OCI-LY3 (cell line): ENCODE measurements at regions not wholly inside any gene's neighbourhood (a gene's known extent, or its start where the extent isn't known, plus 50 kb on each side); places are given as distances from the start of the nearest gene placed in this dataset.

ENCODE experiments used
- H2AFZ ChIP-seq: fragments of 200-600, 300-600 bp; shearing (Covaris generic); 2 replicates; pipeline ENCODE4 v1.6.0; 2014; ENCODE audit warnings: antibody characterized with exemption, low read depth, low read length
- H3K27ac ChIP-seq: fragments of 200-600, 300-600 bp; sonication (generic); 2 replicates; pipeline ENCODE4 v1.5.1; 2014; ENCODE audit warnings: mild to moderate bottlenecking, low read length, moderate library complexity, mixed read lengths
- H3K27me3 ChIP-seq: fragments of 200-600, 300-600 bp; sonication (generic); 2 replicates; pipeline ENCODE4 v1.6.1; 2014; ENCODE audit warnings: low read depth, low read length, mixed read lengths
- H3K36me3 ChIP-seq: fragments of 200-600, 300-600 bp; sonication (generic); replicated peaks from 2 replicates; pipeline ENCODE3; 2014; ENCODE audit warnings: low read depth, low read length, mixed read lengths
- H3K4me1 ChIP-seq: fragments of 300-600, 200-600 bp; sonication (generic); 2 replicates; pipeline ENCODE4 v1.6.1; 2014; ENCODE audit warnings: low read length, mixed read lengths
- H3K4me2 ChIP-seq: fragments of 200-600, 300-600 bp; sonication (generic); 2 replicates; pipeline ENCODE4 v1.6.1; 2014; ENCODE audit warnings: low read length, mixed read lengths
- H3K4me3 ChIP-seq: fragments of 300-600, 200-600 bp; sonication (generic); 2 replicates; pipeline ENCODE4 v1.5.1; 2014; ENCODE audit warnings: antibody characterized with exemption, mild to moderate bottlenecking, low read length, moderate library complexity
- H3K79me2 ChIP-seq: fragments of 300-600, 200-600 bp; shearing (Covaris generic); 2 replicates; pipeline ENCODE4 v1.6.1; 2014; ENCODE audit warnings: mild to moderate bottlenecking, low read length, mixed read lengths
- H3K9ac ChIP-seq: fragments of 300-600, 200-600 bp; shearing (Covaris generic); 2 replicates; pipeline ENCODE4 v1.6.0; 2014; ENCODE audit warnings: mild to moderate bottlenecking, low read length, moderate library complexity
- H3K9me3 ChIP-seq: fragments of 200-600, 300-600 bp; shearing (Covaris generic); 2 replicates; pipeline ENCODE4 v1.6.1; 2014; ENCODE audit warnings: low read length, mixed read lengths; ENCODE audit not compliant: insufficient read depth
- H4K20me1 ChIP-seq: fragments of 200-600, 300-600 bp; sonication (generic); 2 replicates; pipeline ENCODE4 v1.6.1; 2016; ENCODE audit warnings: low read length, mixed read lengths; ENCODE audit not compliant: insufficient read depth
- EZH2phosphoT487 ChIP-seq: fragments of 200-600 bp; shearing (Covaris generic); IDR thresholded peaks from 2 replicates; pipeline ENCODE4 v1.6.1; 2018; ENCODE audit warnings: antibody characterized with exemption, mixed run types, low read depth
- TF ChIP-seq, protein P1 (sequence below): fragments of 200-600, 300-600 bp; sonication (generic); IDR thresholded peaks from 2 replicates; pipeline ENCODE4 v1.5.1; 2014; ENCODE audit warnings: antibody characterized with exemption, low read length, low read depth

DNA sequence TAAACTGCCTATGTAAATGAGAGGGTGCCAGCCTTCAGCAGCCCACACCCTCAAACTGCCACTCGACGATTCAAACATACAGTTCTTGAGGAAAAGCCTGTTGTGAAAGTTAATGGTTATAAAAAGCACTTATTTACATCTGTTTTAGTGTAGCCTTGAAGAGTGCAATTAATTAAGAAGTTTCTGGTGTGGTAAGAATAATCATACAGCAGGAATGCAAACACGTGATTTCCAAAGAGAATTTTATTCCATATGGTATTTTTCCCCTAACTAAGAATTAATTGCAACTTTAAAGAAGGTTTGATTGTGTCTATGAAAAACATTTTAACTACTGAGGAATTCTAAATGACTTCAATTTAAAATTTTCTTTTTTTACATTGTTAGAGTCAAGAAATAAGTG is 176.3 kb upstream of the PITX2 start:
- Histone ChIP-seq H3K36me3 (no peaks in the 10 kb centered on the region), H3K4me1 (no peaks in the 10 kb centered on the region), H3K4me2 (no peak overlapping the region), H3K27me3 (no peaks in the 10 kb centered on the region), H2AFZ (no peak overlapping the region), H3K4me3 (no peak overlapping the region), H3K9ac (no peak overlapping the region), H3K27ac (no peak overlapping the region), H3K79me2 (no peaks in the 10 kb centered on the region), H4K20me1 (no peaks in the 10 kb centered on the region), H3K9me3 (no peaks in the 10 kb centered on the region)
- no peak for TF ChIP-seq EZH2phosphoT487
- TF ChIP-seq, protein P1, sequence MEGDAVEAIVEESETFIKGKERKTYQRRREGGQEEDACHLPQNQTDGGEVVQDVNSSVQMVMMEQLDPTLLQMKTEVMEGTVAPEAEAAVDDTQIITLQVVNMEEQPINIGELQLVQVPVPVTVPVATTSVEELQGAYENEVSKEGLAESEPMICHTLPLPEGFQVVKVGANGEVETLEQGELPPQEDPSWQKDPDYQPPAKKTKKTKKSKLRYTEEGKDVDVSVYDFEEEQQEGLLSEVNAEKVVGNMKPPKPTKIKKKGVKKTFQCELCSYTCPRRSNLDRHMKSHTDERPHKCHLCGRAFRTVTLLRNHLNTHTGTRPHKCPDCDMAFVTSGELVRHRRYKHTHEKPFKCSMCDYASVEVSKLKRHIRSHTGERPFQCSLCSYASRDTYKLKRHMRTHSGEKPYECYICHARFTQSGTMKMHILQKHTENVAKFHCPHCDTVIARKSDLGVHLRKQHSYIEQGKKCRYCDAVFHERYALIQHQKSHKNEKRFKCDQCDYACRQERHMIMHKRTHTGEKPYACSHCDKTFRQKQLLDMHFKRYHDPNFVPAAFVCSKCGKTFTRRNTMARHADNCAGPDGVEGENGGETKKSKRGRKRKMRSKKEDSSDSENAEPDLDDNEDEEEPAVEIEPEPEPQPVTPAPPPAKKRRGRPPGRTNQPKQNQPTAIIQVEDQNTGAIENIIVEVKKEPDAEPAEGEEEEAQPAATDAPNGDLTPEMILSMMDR = no peak

GRCh38 chr4:110801591-110801990 is 178.7 kb upstream of the PITX2 start:
- Histone ChIP-seq H3K4me3 (no peak overlapping the region), H3K4me1 (no peaks in the 10 kb centered on the region), H3K9me3 (no peaks in the 10 kb centered on the region), H3K9ac (no peak overlapping the region), H2AFZ (no peak overlapping the region), H3K27me3 (no peaks in the 10 kb centered on the region), H4K20me1 (no peaks in the 10 kb centered on the region), H3K27ac (no peak overlapping the region), H3K36me3 (no peaks in the 10 kb centered on the region), H3K4me2 (no peak overlapping the region), H3K79me2 (no peaks in the 10 kb centered on the region)
- TF ChIP-seq EZH2phosphoT487 = no peak
- TF ChIP-seq, protein P1 = no peak

DNA sequence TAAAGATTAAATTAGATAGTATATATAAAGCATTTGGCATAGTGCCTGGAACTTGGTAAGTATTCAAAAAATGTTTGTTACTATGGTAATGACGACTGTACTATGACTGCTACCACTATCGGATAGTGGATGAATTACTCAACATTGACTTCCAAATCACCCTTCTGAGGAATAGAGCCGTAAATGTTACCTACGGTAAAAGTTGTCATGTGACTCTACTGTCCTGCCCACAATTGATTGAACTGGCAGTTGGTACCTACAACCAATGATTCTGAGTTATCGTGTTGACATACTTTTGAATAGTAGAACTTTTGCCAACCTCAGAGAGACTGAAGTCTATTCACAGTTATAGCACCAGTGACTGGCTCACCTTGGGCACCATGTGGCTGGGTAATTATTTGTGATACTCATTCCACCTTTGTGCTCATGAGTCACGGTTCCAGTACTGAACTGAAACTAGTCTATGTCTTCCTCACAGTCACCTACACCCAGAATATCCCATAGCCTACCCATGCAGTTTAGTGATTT is 185.5 kb upstream of the PITX2 start:
- no peak overlapping the region for H2AFZ ChIP-seq
- TF ChIP-seq EZH2phosphoT487 = no peak
- TF ChIP-seq, protein P1 = no peak

DNA sequence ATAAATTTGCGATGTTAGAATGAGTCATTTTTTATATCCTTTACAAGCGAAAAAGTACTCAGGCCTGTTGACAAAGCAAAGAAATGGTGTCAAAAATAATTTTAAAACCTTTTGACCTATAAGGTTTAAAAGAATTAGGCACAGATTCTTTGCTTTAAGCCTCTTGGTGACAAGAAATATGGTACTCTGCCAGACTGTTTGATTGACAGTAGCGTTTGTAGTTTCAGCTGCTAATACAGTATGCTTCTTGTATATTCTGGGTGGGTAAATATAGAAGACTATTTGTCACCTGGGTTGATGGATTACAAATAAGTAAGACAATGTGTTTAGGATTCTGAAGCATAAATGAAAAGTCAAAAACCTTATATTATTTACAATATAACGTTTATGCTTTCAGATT is 193.1 kb upstream of the PITX2 start:
- no peaks in the 10 kb centered on the region for H3K4me1 ChIP-seq
- no peak overlapping the region for H3K4me2 ChIP-seq
- H4K20me1 ChIP-seq = no peaks in the 10 kb centered on the region
- H3K36me3 ChIP-seq = no peaks in the 10 kb centered on the region
- H3K9me3 ChIP-seq = no peaks in the 10 kb centered on the region
- H2AFZ ChIP-seq = no peak overlapping the region
- no peaks in the 10 kb centered on the region for H3K79me2 ChIP-seq
- no peak for TF ChIP-seq EZH2phosphoT487
- TF ChIP-seq, protein P1 = no peak
- H3K9ac ChIP-seq = no peak overlapping the region
- no peak overlapping the region for H3K4me3 ChIP-seq
- no peak overlapping the region for H3K27ac ChIP-seq
- no peaks in the 10 kb centered on the region for H3K27me3 ChIP-seq

More for the DNA sequence above, 185.5 kb upstream of the PITX2 start:
- no peak overlapping the region for H3K4me3 ChIP-seq
- no peaks in the 10 kb centered on the region for H4K20me1 ChIP-seq
- no peak overlapping the region for H3K9ac ChIP-seq
- no peaks in the 10 kb centered on the region for H3K36me3 ChIP-seq
- peak overlapping the region; percentile 33 for H3K4me2 ChIP-seq
- H3K79me2 ChIP-seq = no peaks in the 10 kb centered on the region
- no peaks in the 10 kb centered on the region for H3K27me3 ChIP-seq
- no peak overlapping the region for H3K27ac ChIP-seq
- no peaks in the 10 kb centered on the region for H3K9me3 ChIP-seq
- H3K4me1 ChIP-seq = peaks cover 8% of the 10 kb centered on the region
